Spleen (tissue), 11 donors: ENCODE measurements at regions not wholly inside any gene's neighbourhood (a gene's known extent, or its start where the extent isn't known, plus 50 kb on each side); places are given as distances from the start of the nearest gene placed in this dataset.
"Not testable (repeated sequence)": the region's sequence is repeated elsewhere in the genome, so short reads cannot be mapped to it uniquely, and the experiment has no call there.

Experiments
- DNase-seq: peaks from one replicate; pipeline ENCODE4 v3.0.0-alpha.2; 2020
- H3K27ac ChIP-seq, 8 donors: fragments of 200-600 bp; sonication (generic) in 7 of 8; 1 replicate in 4 of 8; 2 replicates in 4 of 8; pipeline versions ENCODE4 v1.5.0 to v1.8.0; 2016 to 2021; ENCODE audit warnings: inconsistent platforms in 4 of 8, mild to moderate bottlenecking in 4 of 8, moderate library complexity in 1 of 8
- H3K27me3 ChIP-seq, 7 donors: fragments of 200-600 bp; sonication (generic) in 6 of 7; replicated peaks in 1 of 7; 1 replicate in 4 of 7; 2 replicates in 3 of 7; pipeline versions ENCODE4 v1.5.0 to v1.8.0; 2016 to 2021; ENCODE audit warnings: inconsistent platforms in 3 of 7, mild to moderate bottlenecking in 1 of 7
- H3K36me3 ChIP-seq, 6 donors: fragments of 200-600 bp; sonication (generic) in 5 of 6; 1 replicate in 4 of 6; 2 replicates in 2 of 6; pipeline versions ENCODE4 v1.5.0 to v1.8.0; 2016 to 2021; ENCODE audit warnings: inconsistent platforms in 2 of 6
- H3K4me1 ChIP-seq, 6 donors: fragments of 200-600 bp; sonication (generic) in 5 of 6; 1 replicate in 3 of 6; 2 replicates in 3 of 6; pipeline versions ENCODE4 v1.5.0 to v1.8.0; 2016 to 2021; ENCODE audit warnings: inconsistent platforms in 3 of 6
- H3K4me3 ChIP-seq, 8 donors: fragments of 200-600 bp; sonication (generic) in 7 of 8; 1 replicate in 4 of 8; 2 replicates in 4 of 8; pipeline versions ENCODE4 v1.5.0 to v1.8.0; 2016 to 2021; ENCODE audit warnings: inconsistent platforms in 4 of 8, mild to moderate bottlenecking in 4 of 8, moderate library complexity in 2 of 8
- H3K9me3 ChIP-seq, 8 donors: fragments of 200-600 bp; sonication (generic) in 7 of 8; 1 replicate in 4 of 8; 2 replicates in 4 of 8; pipeline versions ENCODE4 v1.5.0 to v1.8.0; 2016 to 2021; ENCODE audit warnings: inconsistent platforms in 4 of 8
- POLR2A ChIP-seq, 3 donors: fragments of 450-650 bp; IDR thresholded peaks; one replicate each; pipeline ENCODE4 v1.5.1; 2017; ENCODE audit warnings: antibody characterized with exemption in 3 of 3, mild to moderate bottlenecking in 1 of 3
- POLR2AphosphoS5 ChIP-seq, 3 donors: sonication (generic); formaldehyde crosslinking; IDR thresholded peaks; one replicate each; pipeline ENCODE4 v1.5.1; 2017; ENCODE audit warnings: antibody characterized with exemption in 3 of 3
- WGBS, 5 donors: extraction: QIAGEN DNeasy Blood & Tissue Kit in 3 of 5; methylation state at CpG; one replicate each; pipeline versions ENCODE4 v1.1.5 to v1.1.7; 2013 to 2018; 5-methylcytosine and 5-hydroxymethylcytosine counted together
- intact Hi-C: fragments of 100-400 bp; cut with DNase I; formaldehyde crosslinking; loops from one replicate; pipeline ENCODE4 v1.15.0; 2023; ENCODE audit warnings: low total_unique reads
- TF ChIP-seq, protein P1 (sequence below), 11 experiments: fragments of 200-600 bp in 7 of 11; fragments of 450-650 bp in 4 of 11; sonication (generic) in 4 of 11; IDR thresholded peaks in 8 of 11; conservative IDR thresholded peaks in 3 of 11; 1 replicate in 7 of 11; 2 replicates in 4 of 11; pipeline versions ENCODE4 v1.4.0 to v1.8.0; 2016 to 2021; ENCODE audit warnings: antibody characterized with exemption in 11 of 11, inconsistent platforms in 4 of 11, mild to moderate bottlenecking in 1 of 11
- donor health status: healthy with polysubstance abuse.
- donor health status: DM: no; HTN: no; CAD: no; lungs with moderate emphysema.
- donor health status: DM: no; HTN: no; CAD: no.
- donor health status: Bipolar disorder and iron deficiency.
- donor health status: healthy.
- donor health status: DM: no; HTN: no; CAD: no.
- donor health status: DM: yes; HTN: yes; CAD: no.

DNA sequence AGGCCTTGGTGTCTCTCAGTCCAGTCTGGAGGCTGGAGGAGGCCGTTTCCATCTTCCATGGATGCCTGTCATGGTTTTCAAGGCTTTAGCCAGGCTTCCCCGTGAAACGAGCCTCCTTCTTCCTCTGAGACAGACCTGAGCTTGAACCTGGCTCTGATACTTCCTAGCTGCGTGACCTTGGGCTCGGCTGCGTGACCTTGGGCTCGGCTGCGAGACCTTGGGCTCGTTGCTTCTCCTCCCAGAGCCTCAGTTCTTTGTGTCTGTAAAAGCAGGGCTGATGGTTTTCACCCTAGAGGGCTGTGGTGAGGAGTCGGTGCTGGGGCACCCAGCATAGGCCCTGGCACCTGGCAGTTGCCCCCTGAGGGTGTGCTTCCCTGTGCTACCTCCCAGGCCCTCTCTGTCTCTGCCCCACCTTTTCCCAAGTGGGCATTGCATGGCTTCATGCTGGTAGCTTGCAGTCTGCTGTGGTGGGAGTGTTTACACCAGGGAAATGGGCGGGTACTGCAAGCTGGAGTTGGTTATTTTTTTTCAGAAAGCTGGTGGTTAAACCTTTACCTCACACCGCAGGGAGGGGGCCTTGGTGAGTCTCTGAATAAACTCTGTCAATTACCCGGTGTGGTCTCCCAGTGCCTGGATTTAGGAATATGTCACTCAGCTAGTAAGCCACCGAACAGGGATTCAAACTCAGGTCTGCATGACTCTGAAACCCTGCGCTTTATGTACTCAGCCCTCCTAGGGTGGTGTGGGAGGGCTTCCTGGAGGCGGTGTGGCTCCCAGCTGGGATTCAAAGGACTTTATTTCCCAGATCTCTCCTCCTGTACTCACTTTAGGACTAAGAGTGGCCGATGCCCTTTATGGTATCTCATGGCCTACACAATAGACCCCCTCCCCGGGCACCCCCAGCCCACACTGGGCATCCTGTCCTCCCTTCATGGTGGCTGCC is 129.0 kb upstream of the CIBAR2 start:
- no peak overlapping the region for H3K4me3 ChIP-seq
- no peaks in the 10 kb centered on the region for H3K36me3 ChIP-seq
- intact Hi-C loops: no loop called here
- H3K4me1 ChIP-seq: peaks cover 0 to 55% (median 23%) of the 10 kb centered on the region in 6 donors
- 65 to 82% (median 71%) methylated on average over 15 to 18 of the region's 18 CpGs for WGBS, 5 donors
- no peak for DNase-seq
- TF ChIP-seq POLR2A (IDR thresholded peaks at IDR 0.05): no peak
- TF ChIP-seq POLR2AphosphoS5 (IDR thresholded peaks at IDR 0.05): peak in 1 of 3 donors; percentile 37
- TF ChIP-seq, protein P1, sequence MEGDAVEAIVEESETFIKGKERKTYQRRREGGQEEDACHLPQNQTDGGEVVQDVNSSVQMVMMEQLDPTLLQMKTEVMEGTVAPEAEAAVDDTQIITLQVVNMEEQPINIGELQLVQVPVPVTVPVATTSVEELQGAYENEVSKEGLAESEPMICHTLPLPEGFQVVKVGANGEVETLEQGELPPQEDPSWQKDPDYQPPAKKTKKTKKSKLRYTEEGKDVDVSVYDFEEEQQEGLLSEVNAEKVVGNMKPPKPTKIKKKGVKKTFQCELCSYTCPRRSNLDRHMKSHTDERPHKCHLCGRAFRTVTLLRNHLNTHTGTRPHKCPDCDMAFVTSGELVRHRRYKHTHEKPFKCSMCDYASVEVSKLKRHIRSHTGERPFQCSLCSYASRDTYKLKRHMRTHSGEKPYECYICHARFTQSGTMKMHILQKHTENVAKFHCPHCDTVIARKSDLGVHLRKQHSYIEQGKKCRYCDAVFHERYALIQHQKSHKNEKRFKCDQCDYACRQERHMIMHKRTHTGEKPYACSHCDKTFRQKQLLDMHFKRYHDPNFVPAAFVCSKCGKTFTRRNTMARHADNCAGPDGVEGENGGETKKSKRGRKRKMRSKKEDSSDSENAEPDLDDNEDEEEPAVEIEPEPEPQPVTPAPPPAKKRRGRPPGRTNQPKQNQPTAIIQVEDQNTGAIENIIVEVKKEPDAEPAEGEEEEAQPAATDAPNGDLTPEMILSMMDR (IDR thresholded peaks at IDR 0.05 in 8 of 11, conservative IDR thresholded peaks at IDR 0.05 in 3 of 11): no peak
- H3K9me3 ChIP-seq: no peaks in the 10 kb centered on the region
- no peak overlapping the region for H3K27ac ChIP-seq
- H3K27me3 ChIP-seq: peaks cover 0 to 31% (median 3%) of the 10 kb centered on the region in 7 donors

DNA sequence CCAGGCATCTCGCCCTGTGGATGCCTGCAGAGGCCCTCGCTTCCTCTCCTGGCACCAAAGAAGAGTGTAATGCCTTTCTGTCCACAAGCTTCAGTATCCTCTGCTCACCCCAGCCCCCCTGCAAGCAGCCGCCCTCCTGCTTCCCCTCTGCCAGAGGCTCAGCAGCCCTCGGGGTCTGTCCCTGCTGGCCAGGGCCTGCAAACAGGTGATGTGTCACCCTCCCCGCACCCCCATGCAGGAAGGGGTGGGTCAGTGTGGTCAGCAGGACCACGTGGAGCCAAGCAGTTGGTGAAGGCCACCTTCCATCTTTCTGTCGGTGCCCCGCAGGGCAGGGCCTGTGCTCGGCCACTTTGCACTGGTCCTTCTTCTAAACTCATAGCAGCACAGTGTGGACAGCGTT is 129.9 kb upstream of the CIBAR2 start:
- no peak overlapping the region for H3K27ac ChIP-seq
- TF ChIP-seq POLR2AphosphoS5 (IDR thresholded peaks at IDR 0.05) (peak in 1 of 3 donors; percentile 10), POLR2A (IDR thresholded peaks at IDR 0.05) (no peak)
- TF ChIP-seq, protein P1 (IDR thresholded peaks at IDR 0.05 in 8 of 11, conservative IDR thresholded peaks at IDR 0.05 in 3 of 11): no peak
- peaks cover 0 to 46% (median 18%) of the 10 kb centered on the region in 6 donors for H3K4me1 ChIP-seq
- no peaks in the 10 kb centered on the region for H3K36me3 ChIP-seq
- H3K4me3 ChIP-seq: no peak overlapping the region
- no peak for DNase-seq
- WGBS, 5 donors: 64 to 75% (median 69%) methylated on average over 5 to 10 of the region's 10 CpGs
- no peaks in the 10 kb centered on the region for H3K9me3 ChIP-seq
- intact Hi-C loops: no loop called here
- peaks cover 0 to 29% (median 0%) of the 10 kb centered on the region in 7 donors for H3K27me3 ChIP-seq

DNA sequence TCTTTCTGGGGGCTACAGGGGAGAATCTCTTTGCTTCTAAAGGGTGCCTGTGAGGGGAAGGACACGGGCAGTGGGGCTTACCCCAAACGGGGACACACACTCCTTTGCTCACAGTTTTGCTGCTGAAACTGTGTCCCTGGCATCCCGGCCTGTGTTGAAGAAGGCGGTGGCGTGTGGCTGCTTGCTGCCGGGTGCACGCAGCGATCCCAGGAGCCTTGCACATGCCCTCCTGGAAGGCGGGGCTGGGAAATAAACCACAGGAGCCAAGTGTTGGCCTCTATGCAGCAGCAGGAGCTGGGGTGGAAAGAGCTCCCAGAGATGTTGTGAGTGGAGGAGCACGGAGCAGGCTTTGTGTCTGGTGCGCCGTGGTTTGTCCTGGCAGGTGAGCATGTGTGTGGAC is 131.0 kb upstream of the CIBAR2 start:
- 88 to 96% (median 93%) methylated on average over 12 of the region's 12 CpGs for WGBS, 5 donors
- Histone ChIP-seq H3K27me3 (peaks cover 0 to 20% (median 0%) of the 10 kb centered on the region in 7 donors), H3K27ac (no peak overlapping the region), H3K9me3 (no peaks in the 10 kb centered on the region), H3K4me3 (no peak overlapping the region), H3K36me3 (no peaks in the 10 kb centered on the region), H3K4me1 (peaks cover 0 to 37% (median 14%) of the 10 kb centered on the region in 6 donors)
- no peak for TF ChIP-seq POLR2A (IDR thresholded peaks at IDR 0.05)
- TF ChIP-seq, protein P1 (IDR thresholded peaks at IDR 0.05 in 8 of 11, conservative IDR thresholded peaks at IDR 0.05 in 3 of 11): no peak
- no peak for TF ChIP-seq POLR2AphosphoS5 (IDR thresholded peaks at IDR 0.05)
- intact Hi-C loops: no loop called here
- no peak for DNase-seq

DNA sequence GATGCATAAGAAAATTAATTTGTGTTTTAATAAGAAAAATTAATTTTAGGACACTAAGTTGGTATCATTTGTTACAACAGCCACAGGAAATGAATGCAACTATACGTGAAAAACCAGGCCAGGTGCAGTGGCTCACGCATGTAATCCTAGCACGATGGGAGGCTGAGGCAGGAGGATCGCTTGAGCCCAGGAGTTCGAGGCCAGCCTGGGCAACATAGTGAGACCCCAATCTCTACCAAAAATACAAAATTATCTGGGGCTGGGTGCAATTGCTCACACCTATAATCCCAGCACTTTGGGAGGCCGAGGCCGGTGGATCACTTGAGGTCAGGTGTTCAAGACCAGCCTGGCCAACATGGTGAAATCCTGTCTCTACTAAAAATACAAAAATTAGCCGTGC is 132.2 kb upstream of the CIBAR2 start:
- intact Hi-C loops, DNase-seq: not testable (repeated sequence)

More for the DNA sequence above, 132.2 kb upstream of the CIBAR2 start:
- Histone ChIP-seq H3K27me3 (peaks cover 0 to 14% (median 0%) of the 10 kb centered on the region in 7 donors), H3K4me1 (peaks cover 0 to 35% (median 12%) of the 10 kb centered on the region in 6 donors)
- H3K4me3 ChIP-seq, H3K27ac ChIP-seq, H3K9me3 ChIP-seq, H3K36me3 ChIP-seq: not testable (repeated sequence)
- 85 to 91% (median 89%) methylated on average over 8 of the region's 8 CpGs for WGBS, 5 donors
